Tibial nerve (tissue), 3 donors: ENCODE measurements at regions not wholly inside any gene's neighbourhood (a gene's known extent, or its start where the extent isn't known, plus 50 kb on each side); places are given as distances from the start of the nearest gene placed in this dataset.

Source experiments
- POLR2A ChIP-seq, 2 donors: fragments of 450-650 bp; IDR thresholded peaks; one replicate each; pipeline ENCODE4 v1.6.1; 2017; ENCODE audit warnings: antibody characterized with exemption in 2 of 2, mild to moderate bottlenecking in 2 of 2, moderate library complexity in 2 of 2
- TF ChIP-seq, protein P1 (sequence below), 5 experiments: fragments of 200-600 bp in 3 of 5; fragments of 450-650 bp in 2 of 5; sonication (generic) in 3 of 5; IDR thresholded peaks; one replicate each; pipeline ENCODE4 v1.5.1; 2016 to 2019; ENCODE audit warnings: antibody characterized with exemption in 5 of 5, mild to moderate bottlenecking in 3 of 5, moderate library complexity in 2 of 5

- TF ChIP-seq POLR2A (IDR thresholded peaks at IDR 0.05), result no peak
- TF ChIP-seq, protein P1, sequence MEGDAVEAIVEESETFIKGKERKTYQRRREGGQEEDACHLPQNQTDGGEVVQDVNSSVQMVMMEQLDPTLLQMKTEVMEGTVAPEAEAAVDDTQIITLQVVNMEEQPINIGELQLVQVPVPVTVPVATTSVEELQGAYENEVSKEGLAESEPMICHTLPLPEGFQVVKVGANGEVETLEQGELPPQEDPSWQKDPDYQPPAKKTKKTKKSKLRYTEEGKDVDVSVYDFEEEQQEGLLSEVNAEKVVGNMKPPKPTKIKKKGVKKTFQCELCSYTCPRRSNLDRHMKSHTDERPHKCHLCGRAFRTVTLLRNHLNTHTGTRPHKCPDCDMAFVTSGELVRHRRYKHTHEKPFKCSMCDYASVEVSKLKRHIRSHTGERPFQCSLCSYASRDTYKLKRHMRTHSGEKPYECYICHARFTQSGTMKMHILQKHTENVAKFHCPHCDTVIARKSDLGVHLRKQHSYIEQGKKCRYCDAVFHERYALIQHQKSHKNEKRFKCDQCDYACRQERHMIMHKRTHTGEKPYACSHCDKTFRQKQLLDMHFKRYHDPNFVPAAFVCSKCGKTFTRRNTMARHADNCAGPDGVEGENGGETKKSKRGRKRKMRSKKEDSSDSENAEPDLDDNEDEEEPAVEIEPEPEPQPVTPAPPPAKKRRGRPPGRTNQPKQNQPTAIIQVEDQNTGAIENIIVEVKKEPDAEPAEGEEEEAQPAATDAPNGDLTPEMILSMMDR (IDR thresholded peaks at IDR 0.05), result no peak
Observed at GRCh38 chr10:4215485-4215884, 430.5 kb upstream of the KLF6 start.
